Mononuclear cell (primary cell): ENCODE measurements at regions not wholly inside any gene's neighbourhood (a gene's known extent, or its start where the extent isn't known, plus 50 kb on each side); places are given as distances from the start of the nearest gene placed in this dataset.
"Not testable (repeated sequence)": the region's sequence is repeated elsewhere in the genome, so short reads cannot be mapped to it uniquely, and the experiment has no call there.

ENCODE experiments used
- H3K27me3 ChIP-seq: 2 replicates; pipeline ENCODE4 v1.6.0; 2011; ENCODE audit warnings: low read length, control low read depth; ENCODE audit not compliant: insufficient read depth
- H3K4me1 ChIP-seq: 2 replicates; pipeline ENCODE4 v1.5.1; 2011; ENCODE audit warnings: mild to moderate bottlenecking, low read length, control low read depth; ENCODE audit not compliant: insufficient read depth
- H3K4me3 ChIP-seq: 2 replicates; pipeline ENCODE4 v1.5.1; 2011; ENCODE audit warnings: mild to moderate bottlenecking, low read length, moderate library complexity
- H3K9me3 ChIP-seq: 2 replicates; pipeline ENCODE4 v1.5.1; 2011; ENCODE audit warnings: low read depth, mild to moderate bottlenecking, control low read depth, low read length

GRCh38 chr5:159511570-159511969 lies 181.3 kb upstream of the IL12B start:
- Histone ChIP-seq H3K27me3 (no peaks in the 10 kb centered on the region), H3K4me1 (no peaks in the 10 kb centered on the region), H3K4me3 (no peak overlapping the region), H3K9me3 (no peaks in the 10 kb centered on the region)

DNA sequence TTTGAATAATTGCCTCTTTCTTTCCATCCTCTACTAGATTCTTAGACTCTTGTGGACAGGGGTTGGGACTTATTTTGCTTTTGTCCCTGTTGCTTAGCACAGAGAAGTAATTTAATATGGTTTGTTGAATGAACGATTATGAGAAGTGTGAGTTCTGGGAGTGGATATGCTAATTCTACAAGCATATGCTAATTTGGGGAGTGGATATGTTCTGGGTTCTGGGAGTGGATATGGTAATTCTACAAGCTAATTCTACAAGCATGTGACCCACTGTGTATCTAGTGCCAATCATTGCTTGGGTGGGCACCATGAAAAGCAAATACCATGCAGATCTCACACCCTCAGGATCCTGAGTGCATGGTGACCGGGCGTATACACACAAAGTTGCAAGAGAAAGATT lies 181.8 kb upstream of the IL12B start:
- Histone ChIP-seq H3K27me3 (no peaks in the 10 kb centered on the region), H3K4me3 (no peak overlapping the region), H3K4me1 (no peaks in the 10 kb centered on the region), H3K9me3 (no peaks in the 10 kb centered on the region)

GRCh38 chr5:159514229-159514810 lies 184.0 kb upstream of the IL12B start:
- Histone ChIP-seq H3K27me3 (no peaks in the 10 kb centered on the region), H3K4me1 (no peaks in the 10 kb centered on the region), H3K4me3 (no peak overlapping the region), H3K9me3 (no peaks in the 10 kb centered on the region)

GRCh38 chr5:159515197-159515596 lies 184.9 kb upstream of the IL12B start:
- Histone ChIP-seq H3K4me1 (no peaks in the 10 kb centered on the region), H3K4me3 (no peak overlapping the region), H3K27me3 (no peaks in the 10 kb centered on the region), H3K9me3 (no peaks in the 10 kb centered on the region)

DNA sequence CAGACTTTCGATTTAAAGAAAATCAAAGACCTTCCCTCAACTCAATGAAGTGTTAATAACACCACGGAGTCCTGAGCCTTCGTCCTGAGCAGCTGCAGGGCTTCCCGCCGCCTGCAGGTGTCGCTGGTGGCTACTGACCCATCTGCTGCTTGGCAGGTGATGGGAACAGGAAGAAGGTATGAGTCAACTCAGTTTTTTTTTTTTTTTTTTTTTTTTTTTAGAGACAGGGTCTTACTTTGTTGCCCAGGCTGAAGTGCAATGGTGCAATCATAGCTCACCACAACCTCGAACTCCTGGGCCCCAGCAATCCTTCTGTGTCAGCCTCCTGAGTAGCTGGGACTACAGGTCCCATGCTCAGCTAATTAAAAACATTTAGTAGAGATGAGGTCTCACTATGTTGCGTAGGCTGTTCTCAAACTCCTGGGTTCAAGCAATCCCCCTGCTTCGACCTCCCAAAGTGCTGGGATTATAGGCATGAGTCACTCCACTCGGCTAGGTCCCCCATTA lies 185.7 kb upstream of the IL12B start:
- no peaks in the 10 kb centered on the region for H3K27me3 ChIP-seq
- no peak overlapping the region for H3K4me3 ChIP-seq
- no peaks in the 10 kb centered on the region for H3K9me3 ChIP-seq
- no peaks in the 10 kb centered on the region for H3K4me1 ChIP-seq

- Histone ChIP-seq H3K4me1 (no peaks in the 10 kb centered on the region), H3K4me3 (no peak overlapping the region), H3K27me3 (no peaks in the 10 kb centered on the region), H3K9me3 (no peaks in the 10 kb centered on the region)
Observed at GRCh38 chr5:159518371-159518770, 188.1 kb upstream of the IL12B start.

DNA sequence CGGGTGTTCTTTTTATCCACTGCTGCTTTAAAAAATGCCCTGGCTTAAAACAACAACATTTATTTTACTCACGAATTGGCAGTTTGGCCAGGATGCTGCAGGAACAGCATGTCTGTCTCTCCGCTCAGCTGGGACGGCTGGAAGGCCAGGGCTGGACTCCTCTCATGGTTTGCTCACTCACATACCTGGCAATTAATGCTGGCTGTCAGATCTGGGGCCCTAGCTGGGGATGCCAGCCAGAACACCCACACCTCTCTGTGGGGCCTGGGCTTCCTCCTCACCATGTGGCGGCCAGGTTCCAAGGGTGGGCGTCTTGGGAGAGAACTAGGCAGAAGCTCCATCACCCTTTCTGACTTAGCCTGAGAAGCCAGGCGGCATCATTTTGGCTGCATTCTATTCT lies 189.1 kb upstream of the IL12B start:
- no peaks in the 10 kb centered on the region for H3K27me3 ChIP-seq
- H3K4me3 ChIP-seq = no peak overlapping the region
- no peaks in the 10 kb centered on the region for H3K4me1 ChIP-seq
- H3K9me3 ChIP-seq = no peaks in the 10 kb centered on the region

DNA sequence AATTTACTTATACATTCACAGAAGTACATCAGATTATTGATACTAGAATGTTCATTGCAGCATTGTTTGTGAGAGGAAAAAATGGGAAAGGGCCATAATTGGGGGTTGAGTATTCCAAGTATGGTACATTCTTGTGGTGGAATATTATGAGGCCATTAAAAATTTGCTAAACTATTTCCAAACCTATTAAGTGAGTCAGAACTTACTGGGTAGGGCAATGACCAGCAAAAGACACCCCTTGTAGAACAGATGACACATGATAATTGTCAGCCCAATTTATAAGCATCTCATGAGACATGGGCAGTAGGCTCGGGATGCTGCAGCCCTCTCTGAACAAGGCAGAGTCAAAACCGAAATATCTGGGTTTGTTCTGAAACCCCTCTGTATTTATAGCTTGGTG lies 192.6 kb upstream of the IL12B start:
- no peak overlapping the region for H3K4me3 ChIP-seq
- no peaks in the 10 kb centered on the region for H3K4me1 ChIP-seq
- no peaks in the 10 kb centered on the region for H3K27me3 ChIP-seq
- no peaks in the 10 kb centered on the region for H3K9me3 ChIP-seq

DNA sequence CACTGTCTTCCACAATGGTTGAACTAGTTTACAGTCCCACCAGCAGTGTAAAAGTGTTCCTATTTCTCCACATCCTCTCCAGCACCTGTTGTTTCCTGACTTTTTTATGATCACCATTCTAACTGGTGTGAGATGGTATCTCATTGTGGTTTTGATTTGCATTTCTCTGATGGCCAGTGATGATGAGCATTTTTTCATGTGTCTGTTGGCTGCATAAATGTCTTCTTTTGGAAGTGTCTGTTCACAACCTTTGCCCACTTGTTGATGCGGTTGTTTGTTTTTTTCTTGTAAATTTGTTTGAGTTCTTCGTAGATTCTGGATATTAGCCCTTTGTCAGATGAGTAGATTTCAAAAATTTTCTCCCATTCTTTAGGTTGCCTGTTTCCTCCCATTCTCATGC lies 194.0 kb upstream of the IL12B start:
- H3K4me3 ChIP-seq, H3K27me3 ChIP-seq, H3K9me3 ChIP-seq, H3K4me1 ChIP-seq: not testable (repeated sequence)

DNA sequence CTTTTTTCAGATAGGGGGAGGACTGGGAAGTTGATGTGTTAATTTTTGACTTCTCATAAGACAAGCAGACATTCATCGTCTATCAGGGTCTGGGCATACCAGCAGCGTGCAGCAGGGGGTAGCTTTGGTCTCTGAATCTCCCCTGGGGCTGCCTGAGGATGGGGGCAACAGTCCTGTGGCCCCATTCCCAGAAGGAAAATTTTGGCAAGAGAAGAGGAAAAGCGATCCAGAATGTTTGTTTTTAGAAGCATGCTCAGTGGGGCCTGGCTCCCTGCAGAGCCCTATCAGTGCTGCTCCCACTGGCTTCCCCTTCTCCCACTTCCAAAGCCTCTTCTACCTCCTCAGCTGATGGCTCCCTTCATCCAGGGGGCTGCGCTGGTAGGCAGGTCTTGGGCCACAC lies 194.8 kb upstream of the IL12B start:
- no peaks in the 10 kb centered on the region for H3K27me3 ChIP-seq
- no peaks in the 10 kb centered on the region for H3K4me1 ChIP-seq

GRCh38 chr5:159527546-159528254 lies 197.4 kb upstream of the IL12B start:
- no peaks in the 10 kb centered on the region for H3K9me3 ChIP-seq
- no peak overlapping the region for H3K4me3 ChIP-seq
- no peaks in the 10 kb centered on the region for H3K4me1 ChIP-seq
- no peaks in the 10 kb centered on the region for H3K27me3 ChIP-seq

More for the DNA sequence above, 194.8 kb upstream of the IL12B start:
- H3K4me3 ChIP-seq = no peak overlapping the region
- H3K9me3 ChIP-seq = no peaks in the 10 kb centered on the region

- H3K4me1 ChIP-seq = no peaks in the 10 kb centered on the region
- no peaks in the 10 kb centered on the region for H3K9me3 ChIP-seq
- H3K4me3 ChIP-seq = no peak overlapping the region
- H3K27me3 ChIP-seq = peaks cover 2% of the 10 kb centered on the region
Observed at GRCh38 chr5:159531554-159532105, 201.3 kb upstream of the IL12B start.

DNA sequence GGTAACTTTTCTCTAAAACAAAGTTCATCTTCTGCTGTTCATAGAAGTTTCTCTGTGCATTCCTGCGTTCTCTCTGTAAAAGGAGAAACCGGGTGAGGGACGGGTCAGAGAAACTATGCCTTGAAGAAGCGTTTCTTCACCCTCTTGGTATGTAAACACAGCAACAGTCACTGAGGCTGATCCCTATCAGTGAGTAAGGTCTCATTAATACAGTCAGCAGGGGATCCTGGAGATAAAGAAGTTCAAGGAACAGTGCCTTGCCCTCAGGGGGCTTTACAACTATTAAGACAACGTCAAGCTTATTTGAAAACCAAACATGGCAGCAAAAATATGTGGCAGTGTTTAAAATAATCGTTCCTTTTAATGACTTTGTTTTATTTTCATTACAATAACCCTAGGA lies 202.9 kb upstream of the IL12B start:
- H3K27me3 ChIP-seq = peaks cover 4% of the 10 kb centered on the region
- no peaks in the 10 kb centered on the region for H3K9me3 ChIP-seq
- H3K4me1 ChIP-seq = no peaks in the 10 kb centered on the region
- H3K4me3 ChIP-seq = no peak overlapping the region

DNA sequence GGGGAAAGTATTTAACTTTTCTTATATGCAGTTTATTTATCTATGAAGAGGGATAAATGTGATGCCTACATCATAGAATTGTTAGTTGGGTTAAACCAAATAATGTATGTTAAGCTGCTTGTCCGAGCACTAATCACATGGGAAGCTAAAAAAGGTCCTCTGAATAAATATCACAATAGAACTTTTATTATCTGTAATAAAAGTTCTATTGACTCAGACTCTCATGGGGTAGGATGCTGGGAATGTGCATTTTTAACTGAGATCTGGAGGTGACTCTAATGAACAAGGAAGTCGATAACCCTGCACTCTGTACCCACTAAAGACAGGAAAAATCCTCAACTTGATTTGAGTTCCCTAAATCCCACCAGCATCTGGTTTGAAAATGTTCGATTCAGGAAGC lies 205.9 kb upstream of the IL12B start:
- Histone ChIP-seq H3K27me3 (peaks cover 4% of the 10 kb centered on the region), H3K4me3 (no peak overlapping the region), H3K9me3 (no peaks in the 10 kb centered on the region), H3K4me1 (no peaks in the 10 kb centered on the region)

- H3K27me3 ChIP-seq = peaks cover 4% of the 10 kb centered on the region
- no peaks in the 10 kb centered on the region for H3K4me1 ChIP-seq
- H3K9me3 ChIP-seq = no peaks in the 10 kb centered on the region
- no peak overlapping the region for H3K4me3 ChIP-seq
Observed at GRCh38 chr5:159536646-159537045, 206.4 kb upstream of the IL12B start.

DNA sequence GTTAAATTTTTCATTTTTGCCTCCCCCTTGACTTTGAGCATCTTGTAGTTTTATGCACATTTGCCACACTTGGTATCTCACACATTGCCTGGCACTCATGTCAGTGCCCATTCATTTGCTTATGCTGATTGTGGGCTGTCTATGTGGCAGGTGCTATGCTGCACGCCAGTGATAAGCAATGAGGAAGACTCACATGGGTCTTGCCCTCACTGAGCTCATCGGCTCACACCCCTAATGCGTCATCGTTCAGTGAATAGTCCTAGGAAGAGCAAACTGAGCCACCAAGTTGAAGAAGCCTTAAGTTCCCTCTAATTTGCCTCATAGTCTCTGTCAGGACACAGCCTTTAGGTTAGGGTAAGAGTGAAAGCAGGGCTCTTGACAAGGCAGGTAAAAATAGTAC lies 209.4 kb upstream of the IL12B start:
- Histone ChIP-seq H3K4me3 (no peak overlapping the region), H3K27me3 (peaks cover 4% of the 10 kb centered on the region), H3K9me3 (no peaks in the 10 kb centered on the region), H3K4me1 (no peaks in the 10 kb centered on the region)
